COR-L47 (cell line): ENCODE measurements at regions not wholly inside any gene's neighbourhood (a gene's known extent, or its start where the extent isn't known, plus 50 kb on each side); places are given as distances from the start of the nearest gene placed in this dataset.

ENCODE experiments used
- DNase-seq: peaks from one replicate; lab custom pipeline; 2025; lab: John Stamatoyannopoulos, UW

DNA sequence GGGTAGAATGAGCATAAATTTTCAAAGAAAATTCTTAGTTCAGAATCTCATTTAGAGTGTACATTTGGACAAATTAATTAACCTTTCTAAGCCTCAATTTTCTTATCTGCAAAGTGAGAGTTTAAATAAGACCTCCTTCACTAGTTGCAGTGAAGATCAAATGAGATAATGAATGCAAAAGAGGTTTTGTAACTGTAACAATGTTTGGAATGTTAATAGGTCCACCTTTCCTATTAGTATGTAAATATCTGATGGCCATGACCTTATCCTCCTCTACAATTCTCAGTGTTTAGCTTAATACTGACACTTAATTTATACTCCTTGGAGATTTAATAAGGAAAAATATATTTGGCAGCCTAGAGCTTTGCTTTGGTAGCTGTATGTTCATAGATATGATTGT is 138.8 kb downstream of the GABRG1 start:
- no peak for DNase-seq

DNA sequence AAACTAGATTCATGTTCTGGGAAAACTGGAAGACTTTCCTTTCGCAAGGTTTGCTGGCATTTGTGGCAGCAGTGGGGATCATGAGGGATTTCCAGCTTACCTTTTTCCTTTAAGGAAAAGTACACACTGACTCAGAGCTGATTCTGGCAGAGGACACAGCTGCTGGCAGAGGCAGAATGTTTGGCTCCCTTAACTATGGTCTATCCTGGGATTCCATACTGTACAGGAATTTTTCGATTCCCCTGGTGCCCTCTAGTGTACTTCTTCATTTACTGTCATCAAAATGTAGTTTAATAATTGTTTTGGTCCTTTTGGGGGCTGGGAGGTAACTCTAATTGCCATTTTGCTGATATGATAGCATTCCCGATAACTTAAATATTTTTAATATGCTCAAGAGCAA is 152.7 kb downstream of the GABRG1 start:
- DNase-seq = no peak

DNA sequence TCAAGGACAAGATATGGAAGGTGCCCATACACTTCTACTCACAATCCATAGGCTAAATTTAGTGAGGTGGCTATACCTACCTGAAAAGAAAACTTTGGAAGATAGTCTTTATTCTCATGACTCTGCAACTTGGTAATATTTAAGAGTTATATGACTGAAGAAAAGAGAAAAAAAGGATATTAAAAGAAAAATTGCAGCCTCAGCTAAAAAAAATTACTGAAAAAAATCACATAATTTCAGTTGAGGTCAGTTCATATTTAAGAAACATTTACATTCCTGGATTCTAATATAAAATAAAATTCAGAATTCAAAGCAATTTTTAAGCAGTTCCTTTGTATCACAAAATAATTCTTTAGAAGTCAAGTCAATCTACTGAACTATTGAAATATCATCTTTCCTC is 166.5 kb downstream of the GABRG1 start:
- no peak for DNase-seq

DNA sequence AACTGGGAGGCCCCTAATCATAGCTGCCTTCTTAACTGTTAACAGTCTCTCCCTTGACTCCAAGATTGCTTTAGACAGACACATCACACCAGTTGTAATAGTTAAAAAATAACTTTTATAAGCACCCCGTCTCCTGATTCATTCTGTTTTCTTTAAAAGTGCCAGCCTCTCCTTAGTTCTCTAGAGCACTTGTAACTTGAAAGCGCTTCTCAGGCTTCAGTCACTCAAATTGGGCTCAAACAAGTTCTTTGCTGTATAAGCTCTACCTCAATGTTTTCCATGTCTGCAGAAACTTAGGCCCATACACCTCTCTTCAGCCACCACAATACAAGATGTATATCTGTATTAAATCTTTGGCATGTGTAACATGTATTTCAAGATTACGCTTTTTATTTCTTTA is 169.6 kb downstream of the GABRG1 start:
- no peak for DNase-seq

DNA sequence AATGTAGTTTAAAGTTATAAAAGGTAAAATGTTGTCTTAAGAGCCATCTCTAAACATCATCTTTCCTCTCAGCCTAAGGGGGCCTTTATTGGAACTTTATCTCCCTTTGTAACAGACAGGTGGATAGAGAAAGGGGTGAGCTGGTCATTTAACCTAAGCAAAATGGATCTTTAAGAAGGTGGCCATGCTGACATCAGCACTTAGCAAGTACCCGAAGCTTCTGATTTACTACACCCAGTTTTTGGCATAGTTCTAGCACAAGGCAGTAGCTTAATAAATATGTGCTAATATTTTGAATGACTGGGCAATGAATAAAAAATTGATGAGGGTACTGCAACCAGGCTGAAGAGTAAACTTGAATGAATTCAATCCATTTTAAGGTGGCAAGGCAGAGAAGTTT is 172.7 kb downstream of the GABRG1 start:
- DNase-seq = no peak

DNA sequence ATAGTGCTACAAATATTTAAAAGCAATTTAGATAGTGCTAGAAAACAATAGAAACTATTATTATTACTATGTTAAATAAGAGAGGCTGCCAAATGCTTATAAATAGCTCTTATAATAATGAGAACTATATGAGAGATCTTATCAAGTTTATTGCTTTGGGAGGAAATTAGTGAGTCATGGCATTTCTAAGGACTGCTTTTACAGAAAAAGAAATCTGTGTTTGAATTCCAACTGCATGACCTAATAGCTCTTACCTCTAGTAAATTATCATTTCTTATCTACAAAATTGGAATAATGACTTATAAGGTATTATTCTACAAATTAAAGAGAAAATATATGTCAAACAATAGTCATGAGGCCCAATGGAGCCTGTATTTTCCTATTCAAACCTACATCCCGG is 177.2 kb downstream of the GABRG1 start:
- DNase-seq = no peak

DNA sequence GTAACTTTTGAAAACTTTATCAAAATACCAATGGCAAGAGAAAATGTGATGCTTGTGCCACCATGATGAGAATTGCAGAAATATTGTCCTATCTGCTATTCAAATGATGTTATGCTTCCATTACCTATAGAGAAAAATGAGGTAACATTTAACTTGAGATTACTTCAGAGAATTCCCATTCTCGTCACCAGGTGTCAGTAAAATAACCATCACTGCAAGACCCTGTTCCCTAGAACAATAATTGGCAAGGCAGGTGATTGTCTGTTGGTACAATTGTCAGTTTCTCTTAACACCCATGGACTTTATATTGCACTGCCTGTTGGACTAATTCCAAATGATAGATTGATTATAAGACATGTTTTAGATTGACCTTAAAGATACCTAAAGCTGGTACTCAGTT is 179.9 kb downstream of the GABRG1 start:
- DNase-seq = no peak

DNA sequence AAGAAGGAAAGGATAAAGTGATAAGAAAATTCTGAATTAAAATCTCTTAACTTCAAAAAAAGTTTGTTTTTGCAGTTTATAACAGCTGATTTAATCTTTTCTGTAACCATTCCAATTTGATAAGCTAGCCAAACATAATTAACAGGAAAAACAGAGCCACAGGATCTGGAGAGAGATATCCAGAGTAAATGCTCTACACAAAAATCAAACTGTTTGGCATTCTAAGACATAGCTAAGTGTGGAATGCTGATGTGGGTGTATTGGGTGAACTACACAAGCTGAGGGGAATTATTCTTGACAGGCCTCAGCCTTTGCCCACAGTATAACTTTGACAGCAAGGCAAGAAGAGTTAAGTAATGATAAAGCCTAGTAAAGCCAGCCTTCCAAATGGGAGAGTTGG is 184.8 kb downstream of the GABRG1 start:
- no peak for DNase-seq

DNA sequence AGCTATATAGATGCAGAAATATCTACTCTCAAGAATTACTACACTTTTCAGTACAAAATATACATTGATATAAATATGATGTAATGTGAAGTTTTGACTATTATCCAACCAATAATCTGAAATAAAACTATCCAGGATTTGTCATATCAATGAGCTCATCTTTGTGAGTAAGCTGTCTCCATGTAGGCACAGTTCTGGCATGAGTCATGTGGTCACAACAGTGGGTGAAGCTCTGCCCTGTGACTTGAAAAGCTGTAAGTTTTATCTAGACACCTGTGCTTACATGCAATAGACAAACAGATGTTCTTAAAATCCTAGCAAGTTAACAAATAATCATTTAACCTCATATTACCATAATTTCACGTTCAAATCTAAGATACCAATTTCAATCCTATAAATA is 192.7 kb downstream of the GABRG1 start:
- DNase-seq = no peak

DNA sequence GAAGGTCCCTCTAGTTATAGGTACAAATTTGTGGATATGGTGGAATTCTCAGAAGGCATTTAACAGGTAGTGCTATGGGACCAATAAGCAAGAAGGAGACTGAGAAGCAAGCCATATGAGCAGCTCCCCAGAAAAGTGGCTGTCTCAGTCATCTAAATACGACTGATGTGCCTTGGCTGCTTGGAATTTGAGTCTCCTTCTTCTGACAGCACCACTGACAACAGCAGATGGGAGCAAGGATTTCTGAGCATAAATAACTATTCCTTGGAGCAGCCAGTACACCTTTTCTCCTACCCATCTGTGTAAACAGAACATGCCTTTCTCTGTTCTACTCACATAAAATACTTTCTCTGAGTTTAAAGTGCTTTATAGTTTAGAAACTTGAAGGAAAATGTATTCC is 196.2 kb downstream of the GABRG1 start:
- DNase-seq = no peak

DNA sequence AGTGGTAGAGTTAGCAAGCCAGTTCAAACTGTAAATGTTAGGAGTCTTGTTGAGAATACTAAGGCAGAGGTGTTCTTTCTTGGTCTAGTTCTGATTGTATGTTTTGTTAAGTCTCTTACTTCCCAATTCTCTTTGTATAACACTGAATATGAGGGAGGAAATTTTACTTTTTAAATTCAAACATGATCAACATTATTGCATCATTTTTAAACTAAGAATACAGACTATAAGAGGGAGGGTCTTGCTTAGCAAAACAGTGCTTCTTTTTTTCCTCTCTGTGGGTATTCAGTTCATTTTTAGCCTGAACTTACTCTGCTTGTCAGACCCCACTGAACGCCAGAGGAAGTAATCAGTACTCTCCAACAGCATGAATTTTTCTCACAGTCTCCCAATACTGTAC is 198.0 kb downstream of the GABRG1 start:
- DNase-seq = no peak

DNA sequence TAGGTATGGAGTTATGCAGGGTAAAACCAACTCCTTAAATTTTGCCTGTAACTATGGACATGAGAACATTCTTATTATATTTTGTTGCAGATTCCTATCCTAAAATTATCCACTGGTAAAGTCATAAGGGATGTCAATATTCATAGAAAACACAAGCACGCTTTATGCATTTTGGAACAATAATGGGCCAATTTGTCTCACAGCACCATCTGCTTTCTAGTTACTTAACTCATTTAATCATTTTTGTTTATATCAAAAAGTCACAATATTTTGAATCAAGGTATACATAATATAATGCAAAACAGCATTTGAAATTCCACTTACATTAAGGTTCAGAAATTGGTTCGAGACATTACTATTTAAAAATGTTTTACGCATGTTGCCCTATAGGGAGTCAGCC is 203.0 kb downstream of the GABRG1 start:
- DNase-seq = no peak

DNA sequence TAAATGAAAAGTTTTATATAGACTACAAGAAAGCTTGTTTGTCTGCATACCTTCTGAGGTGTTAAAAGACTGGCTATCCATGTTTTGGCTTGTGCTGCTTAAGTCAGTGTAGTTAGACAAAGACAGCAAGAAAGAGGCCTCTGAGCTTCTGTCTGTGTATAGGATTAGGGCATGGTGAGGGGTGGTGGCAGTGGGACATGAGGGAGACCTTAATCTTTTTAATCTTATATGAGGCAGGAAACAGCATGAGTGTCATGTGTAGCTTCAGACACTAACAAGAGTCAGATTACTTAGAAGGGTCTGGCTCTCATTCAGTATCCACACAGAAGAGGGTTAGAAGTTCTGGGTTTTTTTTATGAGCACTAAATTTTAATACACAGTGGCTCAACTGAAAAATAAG is 213.3 kb downstream of the GABRG1 start:
- no peak for DNase-seq

DNA sequence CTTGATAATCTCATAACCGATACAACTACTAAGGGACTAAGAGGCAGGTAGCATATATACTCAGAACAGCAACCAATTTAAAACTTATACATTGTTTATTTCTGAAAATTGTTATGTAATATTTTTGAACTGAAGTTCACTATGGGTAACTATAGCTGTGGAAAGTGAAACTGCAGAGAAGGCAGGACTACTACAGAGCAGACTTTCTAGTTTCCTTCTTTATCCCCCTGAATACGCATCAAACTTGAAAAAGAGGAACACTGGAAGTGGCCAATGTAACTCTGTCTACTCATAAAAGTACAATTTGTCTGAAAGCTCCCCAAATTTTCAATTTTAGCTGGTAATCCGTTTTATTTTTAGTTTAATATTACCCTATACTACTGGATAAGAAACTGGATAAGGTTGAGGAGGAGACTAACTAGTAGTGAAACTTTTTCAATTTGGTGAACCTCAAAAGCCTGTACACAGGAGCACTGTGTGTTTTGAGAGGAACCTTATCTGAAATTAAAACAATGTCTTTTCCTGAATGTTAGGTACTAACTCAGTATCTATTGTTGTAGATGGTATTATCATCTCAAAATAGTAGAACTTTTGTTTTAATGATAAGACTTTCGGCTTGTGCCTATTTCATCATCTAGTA is 225.8 kb downstream of the GABRG1 start:
- DNase-seq = no peak

DNA sequence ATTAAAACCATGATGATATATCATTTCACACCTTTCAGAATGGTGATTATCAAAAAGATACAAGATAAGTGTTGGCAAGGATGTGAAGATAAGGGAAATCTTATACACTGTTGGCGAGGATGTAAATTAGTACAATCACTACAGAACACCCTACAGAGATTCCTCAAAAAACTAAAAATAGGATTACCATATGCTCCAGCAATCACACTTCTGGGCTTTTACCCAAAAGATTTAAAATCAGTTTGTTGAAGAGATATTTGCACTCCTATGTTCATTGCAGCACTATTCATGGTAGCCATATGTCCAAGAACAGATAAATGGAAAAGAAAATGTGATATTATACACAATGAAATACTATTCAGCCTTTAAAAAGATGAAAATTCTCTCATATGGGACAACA is 240.4 kb downstream of the GABRG1 start:
- no peak for DNase-seq

DNA sequence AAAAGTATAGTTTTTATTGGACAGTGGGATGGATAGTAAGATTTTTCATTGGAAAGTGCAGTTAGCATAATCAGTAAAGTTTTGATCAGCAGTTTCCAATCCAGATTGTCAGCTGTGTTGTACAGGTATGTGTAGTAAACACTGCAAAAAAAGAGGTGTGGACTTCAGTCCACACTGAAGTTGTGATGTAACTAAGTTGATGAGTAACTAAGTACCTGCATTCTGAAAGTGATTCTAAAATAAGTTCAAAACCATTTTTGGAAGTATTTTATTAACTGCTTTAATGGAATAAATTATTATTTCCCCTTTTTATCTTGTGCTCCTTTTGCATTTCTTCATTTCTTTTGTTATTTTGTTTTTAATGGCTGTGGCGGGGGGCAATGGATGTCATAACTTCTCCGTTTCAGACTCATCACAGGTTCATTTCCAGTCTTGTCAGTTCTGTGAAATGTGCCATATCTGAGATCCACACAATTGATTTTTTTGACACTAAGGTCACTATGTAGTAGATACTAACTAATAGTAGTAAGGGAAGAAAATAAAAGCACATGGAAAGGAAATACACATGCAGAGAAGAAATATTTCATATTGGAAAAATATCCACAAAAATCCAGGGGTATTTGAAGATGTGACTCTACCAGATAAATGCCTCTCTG is 247.5 kb downstream of the GABRG1 start:
- DNase-seq = no peak

DNA sequence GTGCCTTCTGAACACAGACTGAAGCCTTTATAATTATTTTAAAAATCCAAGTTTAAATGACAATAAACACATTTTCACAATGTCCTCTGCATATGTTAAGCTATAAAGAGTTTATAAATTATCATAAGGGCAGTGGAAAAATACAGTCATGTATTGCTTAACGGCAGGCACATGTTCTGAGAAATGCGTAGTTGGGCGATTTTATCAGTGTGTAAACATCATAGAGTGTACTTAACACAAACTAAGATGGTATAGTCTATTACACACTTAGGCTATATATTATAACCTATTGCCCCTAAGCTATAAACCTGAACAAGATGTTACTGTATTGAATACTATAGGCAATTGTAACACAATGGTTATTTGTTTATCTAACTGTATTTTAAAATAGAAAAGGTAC is 254.7 kb downstream of the GABRG1 start:
- no peak for DNase-seq

DNA sequence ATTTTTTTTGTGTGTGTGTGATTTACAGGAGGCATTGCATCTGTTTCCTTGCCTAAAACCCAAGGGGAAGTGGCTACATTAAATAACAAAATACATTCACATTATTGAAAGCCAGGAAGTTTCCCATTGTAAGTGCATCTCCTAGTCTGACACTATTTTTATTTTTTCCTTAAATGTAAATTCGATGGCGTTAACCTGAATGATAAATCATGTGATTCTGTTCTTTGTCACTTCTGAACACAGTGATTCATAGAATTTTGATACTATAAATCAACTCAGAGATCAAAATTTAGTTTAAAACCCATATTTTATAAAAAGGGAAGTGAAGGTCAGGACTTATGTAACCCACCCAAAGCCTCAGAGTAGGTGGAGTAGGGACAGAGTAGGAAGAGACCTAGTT is 258.1 kb downstream of the GABRG1 start:
- no peak for DNase-seq

DNA sequence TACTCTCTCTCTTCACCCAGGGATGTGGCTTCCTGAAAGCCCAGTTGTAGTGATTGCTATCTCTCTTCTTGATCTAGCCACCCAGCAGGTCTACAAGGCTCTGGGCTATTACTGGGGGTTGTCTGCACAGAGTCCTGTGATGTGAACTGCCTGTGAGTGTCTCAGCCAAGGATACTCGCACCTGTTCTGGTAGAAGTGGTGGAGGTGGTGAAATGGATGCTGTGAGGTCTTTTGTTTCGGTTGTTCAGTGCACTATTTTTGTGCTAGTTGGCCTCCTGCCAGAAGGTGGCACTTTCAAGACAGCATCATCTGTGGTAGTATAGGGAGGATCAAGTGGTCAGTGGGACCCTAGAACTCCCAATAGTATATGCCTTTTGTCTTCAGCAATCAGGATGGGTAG is 268.0 kb downstream of the GABRG1 start:
- DNase-seq = no peak

DNA sequence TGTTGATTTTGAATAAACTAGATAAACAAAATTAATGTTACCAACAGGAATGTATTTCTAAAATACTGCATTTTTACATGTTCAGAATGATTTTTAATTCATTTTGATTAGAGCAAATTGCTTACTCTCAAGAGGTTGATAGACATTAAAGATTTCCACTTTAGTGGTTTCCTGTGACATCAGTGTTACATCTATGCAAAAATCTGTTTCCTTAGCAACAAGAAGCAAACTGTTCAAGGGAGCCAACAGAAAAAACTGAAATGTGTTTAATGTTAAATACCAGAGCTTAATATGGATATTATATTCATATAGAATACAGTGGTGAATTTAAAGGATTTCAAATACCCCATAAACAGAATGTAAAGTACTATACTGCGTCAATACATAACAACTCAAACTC is 277.8 kb downstream of the GABRG1 start:
- DNase-seq = no peak

DNA sequence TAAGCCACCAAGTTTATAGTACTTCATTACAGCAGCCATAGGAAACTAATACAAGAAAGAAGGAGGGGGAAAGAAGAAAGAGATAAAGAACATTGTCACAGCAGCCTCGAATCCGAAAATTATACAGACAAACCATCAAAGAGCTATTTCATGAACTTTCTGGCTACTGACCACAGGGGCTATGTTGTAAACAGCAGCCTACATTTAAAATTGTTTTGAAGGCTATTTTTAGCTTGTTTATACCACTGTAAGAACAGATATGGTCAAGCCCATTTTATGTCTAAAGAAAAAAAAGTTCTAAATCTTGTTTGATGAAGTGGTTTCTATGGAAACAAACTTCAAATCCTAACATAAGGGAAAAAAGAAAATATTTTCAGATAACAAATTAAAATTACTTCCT is 282.1 kb downstream of the GABRG1 start:
- no peak for DNase-seq

DNA sequence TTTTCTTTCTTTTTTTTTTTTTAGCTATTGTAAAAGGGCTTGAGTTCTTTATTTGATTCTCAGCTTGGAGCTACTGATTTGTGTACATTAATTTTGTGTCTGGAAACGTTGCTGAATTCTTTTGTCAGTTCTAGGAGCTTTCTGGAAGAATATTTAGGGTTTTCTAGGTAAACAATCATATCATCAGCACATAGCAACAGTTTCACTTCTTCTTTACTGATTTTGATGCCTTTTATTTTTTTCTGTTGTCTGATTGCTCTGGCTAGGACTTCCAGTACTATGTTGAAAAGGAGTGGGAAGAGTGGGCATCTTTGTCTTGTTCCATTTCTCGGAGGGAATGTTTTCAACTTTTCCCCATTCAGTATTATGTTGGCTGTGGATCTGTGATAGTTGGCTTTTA is 292.2 kb downstream of the GABRG1 start:
- no peak for DNase-seq

DNA sequence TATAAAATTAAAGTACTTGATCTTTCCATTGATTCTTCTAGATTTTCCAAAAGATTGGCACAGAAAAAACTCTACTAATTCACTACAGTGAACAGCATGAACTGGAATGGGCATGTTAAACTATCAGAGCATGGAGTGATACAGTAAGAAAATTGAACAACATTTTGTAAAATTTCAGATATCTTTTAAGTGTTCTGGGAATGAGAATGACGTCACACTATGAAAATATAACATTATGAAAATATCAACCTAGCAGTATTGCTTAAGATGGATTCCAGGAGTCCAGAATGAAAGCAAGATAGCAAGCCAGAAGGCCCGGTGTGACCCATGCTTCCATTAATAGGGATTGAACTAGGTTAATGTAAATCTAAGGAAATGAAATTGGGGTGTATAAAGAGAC is 319.9 kb downstream of the GABRG1 start:
- DNase-seq = no peak

DNA sequence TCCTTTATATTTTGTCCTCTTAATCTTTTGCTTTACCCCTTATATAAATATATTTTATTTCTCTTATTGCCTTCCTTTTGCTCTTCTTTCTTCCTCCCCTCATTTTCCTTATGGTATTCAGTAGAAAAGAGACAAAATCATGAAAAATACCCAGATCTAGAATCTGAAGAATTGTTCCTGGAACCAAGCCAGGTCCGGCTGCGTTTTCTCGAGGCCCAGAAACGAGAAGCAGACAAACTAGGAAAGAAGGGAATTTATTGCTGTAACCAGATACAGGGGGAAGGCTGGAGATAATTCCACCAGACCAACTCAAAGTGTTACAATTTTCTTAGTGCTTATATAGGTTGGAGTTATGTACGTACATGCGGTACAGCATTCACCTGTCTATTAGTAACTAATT is 328.7 kb downstream of the GABRG1 start:
- DNase-seq = no peak
